NCI-H2227 (cell line): ENCODE measurements at regions not wholly inside any gene's neighbourhood (a gene's known extent, or its start where the extent isn't known, plus 50 kb on each side); places are given as distances from the start of the nearest gene placed in this dataset.
"Not testable (repeated sequence)": the region's sequence is repeated elsewhere in the genome, so short reads cannot be mapped to it uniquely, and the experiment has no call there.

Source experiments
- DNase-seq: peaks from one replicate; lab custom pipeline; 2025; ENCODE audit not compliant: unreplicated experiment; lab: John Stamatoyannopoulos, UW

DNA sequence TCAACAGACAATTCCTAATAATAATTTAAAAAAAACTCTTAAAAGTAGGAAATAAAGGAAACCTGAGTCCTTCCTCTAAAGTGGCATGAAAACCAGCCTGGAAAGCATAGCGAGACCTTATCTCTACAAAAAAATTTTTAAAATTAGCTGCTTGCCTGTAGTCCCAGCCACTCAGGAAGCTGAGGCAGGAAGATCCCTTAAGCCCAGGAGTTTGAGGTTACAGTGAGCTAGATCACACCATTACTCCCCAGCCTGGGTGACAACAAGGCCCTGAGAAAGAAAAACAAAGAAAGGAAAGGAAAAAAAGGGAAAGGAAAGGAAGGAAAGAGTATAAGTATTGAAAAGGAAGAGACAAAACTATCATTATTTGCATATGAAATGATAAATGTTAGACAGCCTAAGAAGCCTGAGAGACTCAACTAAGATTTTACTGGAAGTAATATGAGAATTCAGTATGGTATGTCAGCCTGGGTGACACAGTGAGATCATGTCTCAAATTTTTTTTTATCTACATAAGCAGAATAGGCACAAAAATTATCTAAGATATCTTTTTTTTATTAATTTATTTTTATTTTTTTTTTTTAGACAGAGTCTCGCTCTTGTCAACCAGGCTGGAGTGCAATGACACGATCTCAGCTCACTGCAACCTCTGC, 113.0 kb downstream of the GOSR1 start:
- no peak for DNase-seq

DNA sequence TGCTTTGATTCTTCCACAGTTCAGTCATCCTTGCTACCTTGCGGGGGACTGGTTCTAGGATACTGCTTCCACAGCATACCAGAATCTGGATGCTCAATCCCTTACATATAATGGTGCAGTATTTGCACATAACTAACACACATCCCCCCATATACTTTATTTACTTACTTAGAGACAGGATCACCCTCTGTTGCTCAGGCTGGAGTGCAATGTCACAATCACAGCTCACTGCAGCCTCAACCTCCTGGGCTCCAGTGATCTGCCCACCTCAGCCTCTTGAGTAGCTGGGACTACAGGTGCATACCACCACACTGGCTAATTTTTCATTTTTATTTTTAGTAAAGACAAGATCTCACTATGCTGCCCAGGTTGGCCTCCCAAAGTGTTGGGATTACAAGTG, 112.2 kb downstream of the GOSR1 start:
- no peak for DNase-seq

DNA sequence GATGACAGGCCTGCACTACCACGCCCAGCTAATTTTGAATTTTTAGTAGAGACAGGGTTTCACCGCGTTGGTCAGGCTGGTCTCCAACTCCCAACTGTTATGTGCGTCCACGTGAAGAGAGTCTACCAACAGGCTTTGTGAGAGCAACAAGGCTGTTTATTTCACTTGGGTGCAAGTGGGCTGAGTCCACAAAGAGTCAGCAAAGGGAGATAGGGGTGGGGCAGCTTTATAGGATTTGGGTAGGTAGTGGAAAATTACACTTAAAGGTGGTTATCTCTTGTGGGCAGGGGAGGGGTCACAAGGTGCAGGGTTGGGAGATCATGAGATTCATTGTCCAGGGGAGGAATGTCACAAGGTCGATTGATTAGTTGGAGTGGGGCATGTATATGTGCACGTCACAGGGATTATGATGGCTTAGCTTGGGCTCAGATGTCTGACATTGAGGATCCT, 111.6 kb downstream of the GOSR1 start:
- no peak for DNase-seq

DNA sequence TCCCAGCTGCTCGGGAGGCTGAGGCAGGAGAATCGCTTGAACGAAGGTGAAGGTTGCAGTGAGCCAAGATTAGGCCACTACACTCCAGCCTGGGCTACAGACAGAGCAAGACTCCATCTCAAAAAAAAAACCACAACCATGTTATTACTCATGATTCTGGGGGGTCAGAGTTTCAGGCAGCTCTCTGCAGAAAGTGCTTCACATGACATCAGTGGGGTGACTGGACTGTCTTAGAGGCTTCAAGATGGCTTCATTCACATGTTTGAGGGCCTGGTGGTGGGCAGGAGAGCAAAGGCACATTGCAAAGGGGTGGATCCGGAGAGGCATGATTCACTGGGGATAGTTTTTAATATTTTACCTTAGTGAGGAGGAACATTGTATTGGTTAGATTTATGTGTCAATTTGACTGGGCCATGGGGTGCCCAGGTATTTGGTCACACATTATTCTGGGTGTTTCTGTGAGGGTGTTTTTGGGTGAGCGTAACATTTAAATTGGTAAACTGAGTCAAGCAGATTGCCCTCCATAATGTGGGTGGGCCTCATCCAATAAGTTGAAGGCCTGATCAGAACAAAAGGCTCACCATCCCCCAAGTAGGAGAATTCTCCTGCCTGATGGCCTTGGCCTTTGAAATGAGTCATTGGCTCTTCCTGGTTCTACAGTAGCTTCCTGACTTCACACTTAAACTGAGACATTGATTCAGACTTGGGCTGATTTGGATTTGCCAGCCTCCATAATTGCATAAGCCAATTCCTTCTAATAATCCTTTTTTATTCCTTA, 109.8 kb downstream of the GOSR1 start:
- no peak for DNase-seq

DNA sequence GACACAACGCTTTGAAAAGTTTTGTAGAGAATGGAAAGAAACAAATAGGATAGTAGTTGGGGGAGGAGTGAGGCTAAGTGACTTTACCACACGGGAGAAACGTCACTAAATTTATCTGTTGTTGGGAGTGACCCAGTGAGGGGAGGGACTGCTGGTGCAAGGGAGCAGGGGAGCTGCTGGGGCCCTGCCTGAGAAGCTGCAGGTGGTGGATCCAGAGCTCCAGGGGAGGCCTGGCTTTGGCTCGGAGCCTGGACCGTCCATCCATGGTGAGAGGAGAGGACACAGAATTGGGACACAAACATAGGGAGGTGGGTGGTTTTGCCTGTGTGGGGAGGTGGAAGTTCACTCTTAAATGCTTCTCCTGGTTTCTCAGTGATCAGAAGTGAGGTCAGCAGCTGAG, 107.6 kb downstream of the GOSR1 start:
- no peak for DNase-seq

DNA sequence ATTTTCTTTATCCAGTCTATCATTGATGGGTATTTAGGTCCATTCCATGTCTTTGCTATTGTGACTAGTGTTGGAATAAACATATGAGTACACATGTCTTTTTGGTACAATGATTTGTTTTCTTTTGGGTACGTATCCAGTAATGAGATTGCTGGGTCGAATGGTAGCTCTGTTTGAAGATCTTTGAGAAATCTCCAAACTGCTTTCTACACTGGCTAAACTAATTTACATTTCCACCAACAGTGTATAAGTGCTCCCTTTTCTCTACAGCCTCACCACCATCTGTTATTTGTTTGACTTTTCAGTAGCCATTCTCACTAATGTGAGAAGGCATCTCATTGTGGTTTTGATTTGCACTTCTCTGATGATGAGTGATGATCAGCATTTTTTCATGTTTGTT, 103.7 kb downstream of the GOSR1 start:
- DNase-seq = no peak

DNA sequence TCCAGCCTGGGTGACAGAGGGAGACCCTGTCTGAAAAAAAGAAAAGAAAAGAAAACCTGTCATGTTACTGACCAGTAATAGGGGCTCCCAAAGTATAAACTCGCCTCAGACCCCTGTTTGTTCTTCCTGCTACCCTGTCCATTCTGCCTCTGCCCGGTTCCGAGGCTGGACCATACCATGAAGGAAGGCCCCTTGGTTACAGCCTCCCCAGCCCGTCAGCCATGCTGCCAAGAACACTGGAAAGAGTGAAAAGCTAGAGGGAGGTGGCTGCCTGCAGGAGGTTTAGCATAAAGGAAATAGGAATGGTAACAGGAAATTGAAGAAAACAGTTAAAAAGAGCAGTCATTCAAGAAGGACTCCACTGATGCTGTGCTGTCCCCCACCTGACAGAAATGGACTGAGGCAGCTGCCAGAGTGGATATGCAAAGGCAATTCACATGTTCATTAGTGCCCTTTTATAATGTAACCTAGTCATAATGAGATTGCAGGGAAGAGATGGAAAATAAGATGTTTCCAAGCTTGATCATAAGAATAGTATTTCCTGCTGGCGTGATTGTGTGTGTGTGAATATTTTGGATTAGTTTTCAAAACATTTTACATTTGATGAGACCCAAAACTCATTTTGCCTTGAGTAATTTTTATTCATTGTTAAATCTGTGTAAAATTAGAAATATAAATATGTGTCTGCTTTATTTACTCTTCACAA, 102.6 kb downstream of the GOSR1 start:
- no peak for DNase-seq

DNA sequence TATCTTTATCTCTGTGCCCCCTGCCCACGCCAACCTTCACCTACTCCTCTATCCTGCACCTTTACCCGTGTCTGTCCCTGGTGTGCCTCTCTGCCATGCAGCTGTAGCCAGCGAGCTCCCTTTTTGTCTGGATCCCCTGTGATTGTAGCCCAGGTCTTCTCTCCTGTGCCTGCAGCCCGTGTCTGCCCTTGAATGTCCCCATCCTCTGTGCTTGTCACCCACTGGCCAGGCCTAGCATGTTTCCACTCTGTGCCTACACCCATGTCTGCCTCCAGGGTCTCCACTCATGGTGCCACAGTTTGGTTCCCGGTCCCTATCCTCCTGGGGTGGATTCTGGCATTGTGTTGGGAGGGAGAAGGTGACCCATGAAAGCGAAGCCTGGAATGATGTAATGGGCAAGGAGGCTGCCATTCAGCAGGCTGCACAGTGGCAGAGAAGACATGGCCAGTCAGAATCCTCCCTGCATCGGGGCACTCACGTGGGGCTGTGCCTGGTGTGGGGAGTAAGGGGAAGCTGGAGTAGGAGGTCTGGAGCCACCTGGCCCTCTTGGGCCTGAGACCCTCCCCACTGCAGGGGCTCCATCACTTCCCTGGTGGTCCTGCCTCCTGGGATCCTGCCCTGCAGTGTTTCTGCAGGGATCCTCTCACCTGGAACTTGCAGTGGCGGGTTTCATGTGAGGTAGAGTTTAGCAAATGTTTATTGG, 101.0 kb downstream of the GOSR1 start:
- DNase-seq = not testable (repeated sequence)
